Upper lobe of left lung (tissue), 6 donors: ENCODE measurements at regions not wholly inside any gene's neighbourhood (a gene's known extent, or its start where the extent isn't known, plus 50 kb on each side); places are given as distances from the start of the nearest gene placed in this dataset.

Experiments
- ATAC-seq, 2 donors: fragments of 200-7000 bp; cut with Tn5 transposase; one replicate each; pipeline ENCODE4 v1.9.1; 2022; ENCODE audit warnings: mild to moderate bottlenecking in 2 of 2, moderate library complexity in 2 of 2; ENCODE audit not compliant: low FRiP score in 2 of 2
- DNase-seq, 2 donors: peaks; one replicate each; pipeline ENCODE4 v3.0.0-alpha.2; 2019 to 2020
- H3K27ac ChIP-seq, 4 donors: fragments of 200-600 bp; sonication (generic); one replicate each; pipeline ENCODE4 v1.5.1; 2016 to 2019
- H3K27me3 ChIP-seq, 4 donors: fragments of 200-600 bp; sonication (generic); one replicate each; pipeline ENCODE4 v1.5.1; 2017 to 2019
- H3K36me3 ChIP-seq, 4 donors: fragments of 200-600 bp; sonication (generic); one replicate each; pipeline ENCODE4 v1.5.1; 2016 to 2019
- H3K4me1 ChIP-seq, 4 donors: fragments of 200-600 bp; sonication (generic); one replicate each; pipeline ENCODE4 v1.5.1; 2018 to 2019
- H3K4me3 ChIP-seq, 4 donors: fragments of 200-600 bp; sonication (generic); one replicate each; pipeline ENCODE4 v1.5.1; 2017 to 2019; ENCODE audit warnings: mild to moderate bottlenecking in 2 of 4, moderate library complexity in 1 of 4
- H3K9me3 ChIP-seq, 4 donors: fragments of 200-600 bp; sonication (generic); one replicate each; pipeline ENCODE4 v1.5.1; 2018 to 2019
- EP300 ChIP-seq, 4 donors: sonication (generic); formaldehyde crosslinking; IDR thresholded peaks; one replicate each; pipeline ENCODE4 v1.5.1; 2017; ENCODE audit warnings: antibody characterized with exemption in 4 of 4, control low read depth in 2 of 4
- POLR2A ChIP-seq, 4 donors: fragments of 450-650 bp; IDR thresholded peaks; one replicate each; pipeline ENCODE4 v1.5.1; 2016 to 2017; ENCODE audit warnings: antibody characterized with exemption in 4 of 4, mild to moderate bottlenecking in 2 of 4
- POLR2AphosphoS5 ChIP-seq, 2 donors: sonication (generic); formaldehyde crosslinking; IDR thresholded peaks; one replicate each; pipeline ENCODE4 v1.5.1; 2017; ENCODE audit warnings: antibody characterized with exemption in 2 of 2
- WGBS, 2 donors: methylation state at CpG; one replicate each; pipeline ENCODE4 v1.1.5; 2017 to 2018; 5-methylcytosine and 5-hydroxymethylcytosine counted together
- small RNA-seq, 4 donors: library from RNA; depleted of rRNA; stranded (forward); fragments of <200 nt; gene quantifications; one replicate each; pipeline ENCODE3, GENCODE V24; 2016
- TF ChIP-seq, protein P1 (sequence below), 6 experiments: fragments of 450-650 bp in 4 of 6; fragments of 200-600 bp in 2 of 6; sonication (generic) in 2 of 6; IDR thresholded peaks; one replicate each; pipeline ENCODE4 v1.5.1; 2016 to 2019; ENCODE audit warnings: antibody characterized with exemption in 6 of 6
- donor health status: DM: no; HTN: no; CAD: no; lungs with moderate emphysema.
- donor health status: DM: no; HTN: yes; CAD: no; lungs with severe emphysema.

DNA sequence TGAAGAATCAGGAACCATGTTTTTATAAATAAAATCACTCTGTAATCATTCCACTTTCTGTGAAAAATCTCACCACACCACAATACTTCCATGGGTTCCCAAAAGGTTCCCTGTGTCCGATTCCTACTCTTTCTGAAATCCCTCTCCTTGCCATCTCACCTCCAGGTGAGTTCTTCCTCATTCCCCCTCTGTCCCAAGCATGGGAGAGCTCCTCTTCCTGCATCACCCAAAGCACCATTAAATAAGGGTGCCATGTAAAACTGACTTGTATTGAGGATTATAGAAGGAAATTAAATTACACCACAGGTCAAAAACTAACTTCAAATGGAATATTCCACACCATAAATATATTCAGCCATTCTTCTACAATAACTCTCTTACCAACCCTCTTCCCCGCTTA lies 55.8 kb upstream of the ETAA1 start:
- Histone ChIP-seq H3K27me3 (no peaks in the 10 kb centered on the region), H3K4me1 (no peaks in the 10 kb centered on the region), H3K36me3 (no peaks in the 10 kb centered on the region), H3K27ac (no peak overlapping the region), H3K9me3 (no peaks in the 10 kb centered on the region), H3K4me3 (no peak overlapping the region)
- WGBS, 2 donors: 90% methylated on average over 2 of the region's 2 CpGs
- no peak for ATAC-seq
- no peak for DNase-seq
- no peak for TF ChIP-seq POLR2AphosphoS5 (IDR thresholded peaks at IDR 0.05)
- no peak for TF ChIP-seq EP300 (IDR thresholded peaks at IDR 0.05)
- TF ChIP-seq, protein P1, sequence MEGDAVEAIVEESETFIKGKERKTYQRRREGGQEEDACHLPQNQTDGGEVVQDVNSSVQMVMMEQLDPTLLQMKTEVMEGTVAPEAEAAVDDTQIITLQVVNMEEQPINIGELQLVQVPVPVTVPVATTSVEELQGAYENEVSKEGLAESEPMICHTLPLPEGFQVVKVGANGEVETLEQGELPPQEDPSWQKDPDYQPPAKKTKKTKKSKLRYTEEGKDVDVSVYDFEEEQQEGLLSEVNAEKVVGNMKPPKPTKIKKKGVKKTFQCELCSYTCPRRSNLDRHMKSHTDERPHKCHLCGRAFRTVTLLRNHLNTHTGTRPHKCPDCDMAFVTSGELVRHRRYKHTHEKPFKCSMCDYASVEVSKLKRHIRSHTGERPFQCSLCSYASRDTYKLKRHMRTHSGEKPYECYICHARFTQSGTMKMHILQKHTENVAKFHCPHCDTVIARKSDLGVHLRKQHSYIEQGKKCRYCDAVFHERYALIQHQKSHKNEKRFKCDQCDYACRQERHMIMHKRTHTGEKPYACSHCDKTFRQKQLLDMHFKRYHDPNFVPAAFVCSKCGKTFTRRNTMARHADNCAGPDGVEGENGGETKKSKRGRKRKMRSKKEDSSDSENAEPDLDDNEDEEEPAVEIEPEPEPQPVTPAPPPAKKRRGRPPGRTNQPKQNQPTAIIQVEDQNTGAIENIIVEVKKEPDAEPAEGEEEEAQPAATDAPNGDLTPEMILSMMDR (IDR thresholded peaks at IDR 0.05): no peak
- no peak for TF ChIP-seq POLR2A (IDR thresholded peaks at IDR 0.05)

DNA sequence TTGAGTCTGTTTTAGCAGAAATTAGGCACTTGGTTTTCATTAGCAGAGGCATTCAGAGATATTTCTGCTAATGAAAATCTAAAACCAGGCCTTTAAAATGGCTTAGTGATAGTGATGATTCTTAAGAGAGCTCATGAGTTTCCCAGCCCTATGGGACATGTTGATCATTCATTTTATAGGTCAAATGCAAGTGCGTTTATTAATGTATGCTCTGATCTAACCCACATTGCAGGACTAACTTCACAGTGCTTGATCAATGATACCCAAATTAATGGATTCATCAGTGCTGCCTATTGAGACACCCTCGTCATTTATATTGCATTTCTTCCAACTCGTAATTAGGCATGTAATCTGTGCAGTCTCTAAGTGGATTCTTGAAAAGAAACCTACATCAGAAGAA lies 54.7 kb upstream of the ETAA1 start:
- no peak for ATAC-seq
- TF ChIP-seq POLR2AphosphoS5 (IDR thresholded peaks at IDR 0.05) (no peak), POLR2A (IDR thresholded peaks at IDR 0.05) (no peak), EP300 (IDR thresholded peaks at IDR 0.05) (no peak)
- TF ChIP-seq, protein P1 (IDR thresholded peaks at IDR 0.05): no peak
- DNase-seq: no peak
- Histone ChIP-seq H3K4me3 (no peak overlapping the region), H3K9me3 (no peaks in the 10 kb centered on the region), H3K36me3 (no peaks in the 10 kb centered on the region), H3K27ac (no peak overlapping the region), H3K27me3 (no peaks in the 10 kb centered on the region), H3K4me1 (no peaks in the 10 kb centered on the region)
- WGBS, 2 donors: 89 to 92% methylated on average over 3 of the region's 3 CpGs

DNA sequence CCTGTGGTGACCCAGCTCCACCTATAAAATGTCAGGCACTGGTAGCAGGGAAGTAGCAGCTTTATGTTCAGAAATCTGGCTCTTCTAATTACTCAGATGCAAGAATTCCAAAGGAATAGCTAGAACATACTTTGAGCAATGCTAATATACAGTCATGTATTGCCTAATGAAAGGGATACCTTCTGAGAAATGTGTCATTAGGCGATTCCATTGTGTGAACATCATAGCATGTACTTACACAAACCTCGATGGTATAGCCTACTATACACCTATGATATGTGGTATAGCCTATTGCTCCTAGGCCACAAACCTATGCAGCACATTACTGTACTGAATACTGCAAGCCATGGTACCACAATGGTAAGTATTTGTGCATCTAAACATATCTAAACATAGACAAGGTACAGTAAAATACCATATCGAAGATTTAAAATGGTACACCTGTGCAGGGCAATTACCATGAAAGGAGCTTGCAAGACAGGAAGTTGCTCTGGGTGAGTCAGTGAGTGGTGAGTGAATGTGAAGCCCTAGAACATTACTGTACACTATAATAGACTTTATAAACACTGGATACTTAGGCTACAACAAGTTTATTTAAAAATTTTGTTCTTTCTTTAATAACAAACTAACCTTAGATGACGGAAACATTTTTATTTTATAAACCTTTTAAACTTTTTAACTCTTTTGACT lies 50.3 kb upstream of the ETAA1 start:
- DNase-seq (no peak), ATAC-seq (no peak)
- no peaks in the 10 kb centered on the region for H3K36me3 ChIP-seq
- TF ChIP-seq POLR2AphosphoS5 (IDR thresholded peaks at IDR 0.05) (no peak), EP300 (IDR thresholded peaks at IDR 0.05) (no peak), POLR2A (IDR thresholded peaks at IDR 0.05) (no peak)
- TF ChIP-seq, protein P1 (IDR thresholded peaks at IDR 0.05): no peak
- H3K4me1 ChIP-seq: no peaks in the 10 kb centered on the region
- H3K27me3 ChIP-seq: no peaks in the 10 kb centered on the region
- no peak overlapping the region for H3K4me3 ChIP-seq
- 82 to 85% methylated on average over 4 of the region's 4 CpGs for WGBS, 2 donors
- no peaks in the 10 kb centered on the region for H3K9me3 ChIP-seq
- no peak overlapping the region for H3K27ac ChIP-seq

Small RNA genes lying in the stretch of these regions (small RNA-seq; reads per million reads assigned to genes)
- gene AC009474.2: 0 reads per million in 4 donors
